OCI-LY7 (cell line): ENCODE measurements at regions not wholly inside any gene's neighbourhood (a gene's known extent, or its start where the extent isn't known, plus 50 kb on each side); places are given as distances from the start of the nearest gene placed in this dataset.
"Not testable (repeated sequence)": the region's sequence is repeated elsewhere in the genome, so short reads cannot be mapped to it uniquely, and the experiment has no call there.

Source experiments
- CTCF ChIP-seq: fragments of 200-600 bp; sonication (generic); conservative IDR thresholded peaks from 2 replicates; pipeline ENCODE4 v1.5.1; 2014; ENCODE audit warnings: mild to moderate bottlenecking, antibody characterized with exemption, low read length, moderate library complexity, mixed read lengths
- EZH2phosphoT487 ChIP-seq: fragments of 200-600 bp; sonication (generic); IDR thresholded peaks from 2 replicates; pipeline ENCODE4 v1.6.1; 2018; ENCODE audit warnings: low read depth, borderline replicate concordance, mild to moderate bottlenecking, mixed run types, antibody characterized with exemption, low read length, moderate library complexity, mixed read lengths

DNA sequence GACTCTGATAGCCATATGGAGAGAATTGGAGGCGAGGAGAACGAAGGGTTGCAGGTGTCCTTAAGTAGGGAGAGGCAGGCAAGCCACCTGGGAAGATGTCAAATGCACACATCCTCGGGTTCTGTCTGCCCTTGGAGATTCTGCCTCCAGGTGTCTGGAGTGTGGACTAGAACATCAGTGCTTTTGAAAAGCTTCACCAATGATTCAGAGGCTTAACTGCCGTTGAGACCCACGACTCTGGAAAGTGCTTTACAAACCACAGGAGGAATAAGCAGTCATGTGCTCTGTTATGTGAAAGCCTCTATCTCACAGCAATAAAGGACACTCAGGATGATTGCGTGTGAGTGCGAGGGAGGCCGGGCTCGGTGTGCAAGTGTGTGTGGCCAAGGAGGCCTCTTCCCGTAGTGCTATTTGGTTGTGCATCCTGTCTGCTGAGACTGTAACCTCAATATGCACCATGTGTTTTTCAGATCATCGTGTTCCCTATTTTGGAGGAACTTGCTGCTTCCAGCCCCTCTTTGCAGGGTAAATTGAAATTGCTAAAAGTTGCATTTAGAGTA, 100.9 kb downstream of the TBC1D26 start:
- TF ChIP-seq CTCF, EZH2phosphoT487: not testable (repeated sequence)
